H7 (cell line): ENCODE measurements at regions not wholly inside any gene's neighbourhood (a gene's known extent, or its start where the extent isn't known, plus 50 kb on each side); places are given as distances from the start of the nearest gene placed in this dataset.
A peak's percentile ranks its signal among the peaks of the same experiment; 100 is the strongest.

Source experiments
- DNase-seq: peaks from one replicate; pipeline ENCODE4 v3.0.0; 2012
- H3K27me3 ChIP-seq: 2 replicates; pipeline ENCODE4 v1.6.0; 2011; ENCODE audit warnings: mild to moderate bottlenecking, low read length; ENCODE audit not compliant: control insufficient read depth, insufficient read depth
- H3K36me3 ChIP-seq: replicated peaks from 2 replicates; pipeline ENCODE4 v1.5.1; 2011; ENCODE audit warnings: low read length; ENCODE audit not compliant: control insufficient read depth, insufficient read depth
- H3K4me3 ChIP-seq: 2 replicates; pipeline ENCODE4 v1.5.1; 2011; ENCODE audit warnings: low read depth, mild to moderate bottlenecking, control low read depth, low read length, moderate library complexity; ENCODE audit not compliant: insufficient read depth

- Histone ChIP-seq H3K4me3 (no peak overlapping the region), H3K36me3 (no peaks in the 10 kb centered on the region), H3K27me3 (no peaks in the 10 kb centered on the region)
- no peak for DNase-seq
These were observed 97.2 kb upstream of the CPEB4 start for GRCh38 chr5:173790836-173791546.

DNA sequence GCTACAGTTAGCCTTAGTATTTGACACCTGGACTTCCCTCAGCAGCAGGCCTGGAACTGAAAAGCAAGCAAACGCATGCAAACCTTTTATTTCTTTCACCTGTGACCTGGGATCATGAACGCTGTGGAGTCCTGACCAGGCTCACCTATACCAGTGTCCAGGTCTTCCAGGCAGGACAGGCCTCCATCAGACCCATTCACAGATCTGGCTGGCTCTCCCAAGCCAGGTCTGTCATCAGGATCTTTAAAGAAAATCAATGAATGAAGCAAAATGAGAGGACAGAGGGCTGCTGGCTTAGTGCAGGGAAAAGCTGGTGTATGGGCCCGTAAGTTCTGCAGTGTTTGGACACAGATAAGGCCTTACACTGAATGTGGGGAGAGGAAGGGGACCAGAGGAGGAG lies 96.3 kb upstream of the CPEB4 start:
- H3K27me3 ChIP-seq: no peaks in the 10 kb centered on the region
- no peak for DNase-seq

DNA sequence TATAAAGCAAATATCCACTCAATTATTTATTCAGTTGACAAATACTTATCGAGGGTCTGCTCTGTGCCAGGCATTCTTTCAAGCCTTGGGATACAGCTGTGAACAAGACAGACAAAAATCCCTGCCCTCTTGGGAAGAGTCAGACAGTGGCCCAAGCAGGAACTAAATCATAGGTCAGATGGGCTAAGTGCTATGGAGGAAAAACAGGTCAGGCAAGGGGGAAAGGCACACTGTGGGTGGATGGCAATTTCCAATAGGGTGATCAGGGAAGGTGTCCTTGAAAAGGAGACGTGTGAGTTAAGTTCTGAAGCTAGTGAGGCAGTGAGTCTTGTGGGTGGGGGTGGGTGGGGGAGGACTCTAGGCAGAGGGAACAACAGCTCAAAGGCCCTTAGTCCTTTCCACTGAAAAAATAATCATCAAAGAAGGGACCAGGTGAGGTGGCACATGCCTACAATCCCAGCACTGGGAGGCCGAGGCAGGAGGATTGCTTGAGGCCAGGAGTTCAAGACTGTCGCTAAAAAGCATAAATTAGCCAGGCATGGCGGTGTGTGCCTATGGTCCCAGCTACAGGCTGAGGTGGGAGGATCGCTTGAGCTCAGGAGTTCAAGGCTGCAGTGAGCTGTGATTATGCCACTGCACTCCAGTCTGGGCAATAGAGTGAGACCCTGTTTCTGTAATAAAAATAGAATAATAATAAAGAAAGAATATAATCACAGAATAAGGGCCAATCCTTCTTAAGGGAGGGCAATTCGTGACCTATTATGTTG lies 95.2 kb upstream of the CPEB4 start:
- DNase-seq: no peak
- H3K4me3 ChIP-seq: no peak overlapping the region

More for the DNA sequence above, 96.3 kb upstream of the CPEB4 start:
- Histone ChIP-seq H3K36me3 (no peaks in the 10 kb centered on the region), H3K4me3 (no peak overlapping the region)

GRCh38 chr5:173793648-173794548 lies 94.3 kb upstream of the CPEB4 start:
- Histone ChIP-seq H3K4me3 (no peak overlapping the region), H3K36me3 (no peaks in the 10 kb centered on the region), H3K27me3 (no peaks in the 10 kb centered on the region)
- DNase-seq: no peak

More for the DNA sequence above, 95.2 kb upstream of the CPEB4 start:
- H3K27me3 ChIP-seq: no peaks in the 10 kb centered on the region
- no peaks in the 10 kb centered on the region for H3K36me3 ChIP-seq

DNA sequence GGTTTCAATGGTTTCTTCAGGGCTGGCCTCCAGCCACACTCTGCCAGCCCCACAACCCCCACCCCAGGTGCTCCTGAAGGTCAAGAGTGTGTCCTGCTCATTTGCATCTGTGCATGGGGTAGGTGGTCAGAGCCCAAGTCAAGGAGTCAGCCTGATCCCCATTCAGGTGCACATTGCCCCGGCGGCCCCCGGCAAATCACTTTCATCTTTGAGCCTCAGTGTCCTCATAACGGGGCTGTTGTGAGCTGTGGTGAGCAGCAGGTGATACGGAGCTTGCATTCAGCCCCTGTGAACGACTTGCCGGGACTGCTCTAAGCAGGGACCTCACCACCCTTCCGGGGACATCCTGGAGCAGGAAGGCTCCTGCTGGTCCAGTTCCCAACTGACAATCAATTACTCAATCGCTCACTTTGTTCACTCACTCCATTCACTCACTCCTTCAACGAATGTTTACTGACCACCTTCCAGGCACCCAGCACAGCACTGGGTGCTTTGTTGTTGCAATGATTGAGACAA lies 93.2 kb upstream of the CPEB4 start:
- no peak for DNase-seq
- Histone ChIP-seq H3K4me3 (no peak overlapping the region), H3K27me3 (no peaks in the 10 kb centered on the region), H3K36me3 (no peaks in the 10 kb centered on the region)

- Histone ChIP-seq H3K4me3 (no peak overlapping the region), H3K27me3 (no peaks in the 10 kb centered on the region), H3K36me3 (no peaks in the 10 kb centered on the region)
- DNase-seq: no peak
These were observed 92.5 kb upstream of the CPEB4 start for GRCh38 chr5:173795601-173796000.

- Histone ChIP-seq H3K27me3 (no peaks in the 10 kb centered on the region), H3K36me3 (no peaks in the 10 kb centered on the region), H3K4me3 (no peak overlapping the region)
- DNase-seq: peak; percentile 42
These were observed 91.2 kb upstream of the CPEB4 start for GRCh38 chr5:173796721-173797495.

GRCh38 chr5:173798127-173798810 lies 89.9 kb upstream of the CPEB4 start:
- DNase-seq: no peak
- Histone ChIP-seq H3K36me3 (no peaks in the 10 kb centered on the region), H3K4me3 (no peak overlapping the region), H3K27me3 (no peaks in the 10 kb centered on the region)

DNA sequence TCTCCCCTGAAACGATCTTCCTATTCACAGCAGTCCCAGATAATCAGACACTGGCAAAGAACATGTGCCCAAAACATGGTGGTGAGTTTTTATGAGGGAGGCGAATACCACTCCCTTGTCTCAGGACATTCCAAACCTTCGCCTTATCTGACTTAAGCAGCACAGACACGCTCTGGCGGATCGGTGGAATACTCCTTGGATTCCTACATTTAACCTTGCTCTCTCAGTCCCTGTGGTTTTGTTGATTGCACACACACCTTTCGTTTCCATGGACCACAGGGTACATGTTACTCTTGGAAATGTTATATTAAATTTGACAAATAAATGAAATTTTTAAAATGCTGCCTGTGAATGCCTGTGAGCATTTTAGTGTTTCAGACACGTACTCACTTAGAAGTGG lies 87.8 kb upstream of the CPEB4 start:
- H3K27me3 ChIP-seq: no peaks in the 10 kb centered on the region
- H3K4me3 ChIP-seq: no peak overlapping the region
- DNase-seq: no peak
- no peaks in the 10 kb centered on the region for H3K36me3 ChIP-seq

DNA sequence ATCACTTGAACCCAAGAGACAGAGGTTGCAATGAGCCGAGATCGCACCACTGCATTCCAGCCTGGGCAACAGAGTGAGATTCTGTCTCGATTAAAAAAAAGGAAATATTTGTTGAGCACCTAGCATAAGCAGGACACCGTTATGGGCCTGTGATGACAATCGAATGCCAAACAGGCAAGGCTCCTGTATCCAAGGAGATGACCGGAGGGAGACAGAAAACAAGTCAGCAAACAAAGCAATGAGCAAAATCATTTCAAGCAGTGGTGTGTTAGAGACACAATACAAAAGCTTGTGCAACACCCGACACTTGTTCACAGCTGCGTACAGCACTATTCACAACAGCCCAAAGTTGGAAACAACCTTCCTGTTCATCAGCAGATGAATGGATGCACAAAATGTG lies 87.1 kb upstream of the CPEB4 start:
- no peaks in the 10 kb centered on the region for H3K36me3 ChIP-seq
- H3K27me3 ChIP-seq: no peaks in the 10 kb centered on the region
- no peak for DNase-seq
- H3K4me3 ChIP-seq: no peak overlapping the region

- no peak for DNase-seq
- H3K36me3 ChIP-seq: no peaks in the 10 kb centered on the region
- no peak overlapping the region for H3K4me3 ChIP-seq
- no peaks in the 10 kb centered on the region for H3K27me3 ChIP-seq
These were observed 85.4 kb upstream of the CPEB4 start for GRCh38 chr5:173802670-173803165.

- Histone ChIP-seq H3K27me3 (no peaks in the 10 kb centered on the region), H3K36me3 (no peaks in the 10 kb centered on the region), H3K4me3 (no peak overlapping the region)
- DNase-seq: no peak
These were observed 83.6 kb upstream of the CPEB4 start for GRCh38 chr5:173804579-173804978.

DNA sequence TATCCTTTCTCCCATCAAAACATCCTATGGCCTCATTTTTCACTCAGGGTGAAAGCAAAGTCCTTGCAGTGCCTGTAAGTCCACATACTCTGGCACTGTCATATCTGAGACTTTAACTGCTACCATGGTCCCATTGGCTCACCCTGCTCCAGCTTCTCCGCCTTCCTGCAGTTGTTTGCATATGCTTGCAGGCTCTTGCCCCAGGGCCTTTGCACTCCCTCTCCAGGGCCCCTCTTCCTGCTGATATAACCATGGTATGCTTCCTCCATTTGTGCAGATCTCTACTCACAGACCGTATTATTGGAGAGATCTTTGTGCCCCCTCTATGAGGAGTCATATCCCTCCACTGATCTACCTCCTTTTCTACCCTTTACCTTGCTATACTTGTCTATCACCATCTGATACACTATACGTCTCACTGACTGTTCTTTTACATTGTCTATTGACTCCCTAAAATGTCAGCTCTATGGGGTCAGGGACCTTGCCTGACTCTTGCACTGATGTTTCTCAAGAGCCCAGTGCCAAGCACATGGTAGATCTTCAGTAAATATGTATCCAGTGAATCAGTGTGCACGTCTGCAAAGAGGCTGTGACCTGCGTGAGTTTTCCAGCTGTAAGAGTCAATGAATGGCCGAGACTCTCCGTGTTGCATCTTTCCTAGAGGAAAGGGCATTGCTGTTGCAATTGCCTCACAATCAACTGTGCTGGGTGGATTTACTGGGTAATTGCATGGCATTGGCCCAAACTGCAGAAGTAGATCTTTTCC lies 81.7 kb upstream of the CPEB4 start:
- H3K27me3 ChIP-seq: no peaks in the 10 kb centered on the region
- no peak for DNase-seq

More for the DNA sequence above, 81.7 kb upstream of the CPEB4 start:
- Histone ChIP-seq H3K36me3 (no peaks in the 10 kb centered on the region), H3K4me3 (no peak overlapping the region)
